ENCODE measurements at regions not wholly inside any gene's neighbourhood (a gene's known extent, or its start where the extent isn't known, plus 50 kb on each side); places are given as distances from the start of the nearest gene placed in this dataset.

GRCh38 chr2:174697255-174697654 lies 67.0 kb downstream of the CHRNA1 start:
- 2% methylated on average over 3 of the region's 3 CpGs for WGBS
- no peaks in the 10 kb centered on the region for H3K9me3 ChIP-seq (ENCODE audit: control insufficient read depth, low read length)
- ATAC-seq (peak; percentile 86 to 90), DNase-seq (peak; percentile 47 to 61 (median 60))
- no peak overlapping the region for H3K27ac ChIP-seq (ENCODE audit: low read length)
- intact Hi-C loops (cut with DNase I) = loop anchor here in 1 of 4 donors (10.0 kb wide), 1 partner anchor 232 kb away; no protein-coding TSS in a partner anchor
- no peak overlapping the region for H3K4me3 ChIP-seq (ENCODE audit: low read length)
- no peaks in the 10 kb centered on the region for H3K27me3 ChIP-seq (ENCODE audit: control insufficient read depth, insufficient read depth)
- no peaks in the 10 kb centered on the region for H3K4me1 ChIP-seq (ENCODE audit: control insufficient read depth, insufficient read depth, low read length)

- intact Hi-C loops (cut with DNase I) = loop anchor here in 3 of 4 donors (5.0 to 10.0 kb wide), 2 partner anchors 230 to 233 kb away; no protein-coding TSS in a partner anchor
- WGBS = 50% methylated on average over 2 of the region's 2 CpGs
- Histone ChIP-seq H3K9me3 (ENCODE audit: control insufficient read depth, low read length) (no peaks in the 10 kb centered on the region), H3K4me1 (ENCODE audit: control insufficient read depth, insufficient read depth, low read length) (no peaks in the 10 kb centered on the region), H3K27me3 (ENCODE audit: control insufficient read depth, insufficient read depth) (no peaks in the 10 kb centered on the region), H3K4me3 (ENCODE audit: low read length) (no peak overlapping the region), H3K27ac (ENCODE audit: low read length) (no peak overlapping the region)
- DNase-seq (no peak), ATAC-seq (no peak)
Observed at GRCh38 chr2:174694920-174695319, 69.4 kb downstream of the CHRNA1 start.

GRCh38 chr2:174694196-174694878 lies 69.9 kb downstream of the CHRNA1 start:
- H3K4me3 ChIP-seq (ENCODE audit: low read length) = no peak overlapping the region
- ATAC-seq (no peak), DNase-seq (no peak)
- intact Hi-C loops (cut with DNase I) = loop anchor here in 3 of 4 donors (5.0 to 10.0 kb wide), 2 partner anchors 230 to 232 kb away; no protein-coding TSS in a partner anchor
- WGBS = 85% methylated on average over 5 of the region's 5 CpGs
- no peaks in the 10 kb centered on the region for H3K9me3 ChIP-seq (ENCODE audit: control insufficient read depth, low read length)
- H3K4me1 ChIP-seq (ENCODE audit: control insufficient read depth, insufficient read depth, low read length) = no peaks in the 10 kb centered on the region
- H3K27ac ChIP-seq (ENCODE audit: low read length) = no peak overlapping the region
- no peaks in the 10 kb centered on the region for H3K27me3 ChIP-seq (ENCODE audit: control insufficient read depth, insufficient read depth)

GRCh38 chr2:174693344-174693743 lies 70.9 kb downstream of the CHRNA1 start:
- ATAC-seq = no peak
- Histone ChIP-seq H3K27ac (ENCODE audit: low read length) (no peak overlapping the region), H3K27me3 (ENCODE audit: control insufficient read depth, insufficient read depth) (no peaks in the 10 kb centered on the region), H3K4me3 (ENCODE audit: low read length) (no peak overlapping the region), H3K4me1 (ENCODE audit: control insufficient read depth, insufficient read depth, low read length) (no peaks in the 10 kb centered on the region), H3K9me3 (ENCODE audit: control insufficient read depth, low read length) (no peaks in the 10 kb centered on the region)
- DNase-seq = no peak
- WGBS = 92% methylated on average over 5 of the region's 5 CpGs
- intact Hi-C loops (cut with DNase I) = loop anchor here in 3 of 4 donors (5.0 to 10.0 kb wide), 2 partner anchors 229 to 231 kb away; no protein-coding TSS in a partner anchor

GRCh38 chr2:174692256-174692919 lies 71.9 kb downstream of the CHRNA1 start:
- H3K4me3 ChIP-seq (ENCODE audit: low read length) = no peak overlapping the region
- H3K27me3 ChIP-seq (ENCODE audit: control insufficient read depth, insufficient read depth) = no peaks in the 10 kb centered on the region
- 75% methylated on average over 5 of the region's 5 CpGs for WGBS
- ATAC-seq (no peak), DNase-seq (no peak)
- intact Hi-C loops (cut with DNase I) = loop anchor here in 3 of 4 donors (5.0 to 10.0 kb wide), 2 partner anchors 228 to 230 kb away; no protein-coding TSS in a partner anchor
- no peak overlapping the region for H3K27ac ChIP-seq (ENCODE audit: low read length)
- no peaks in the 10 kb centered on the region for H3K4me1 ChIP-seq (ENCODE audit: control insufficient read depth, insufficient read depth, low read length)
- H3K9me3 ChIP-seq (ENCODE audit: control insufficient read depth, low read length) = no peaks in the 10 kb centered on the region

- intact Hi-C loops (cut with DNase I) = loop anchor here in 3 of 4 donors (5.0 to 10.0 kb wide), 2 partner anchors 226 to 229 kb away; no protein-coding TSS in a partner anchor
Observed at GRCh38 chr2:174691201-174691779, 73.0 kb downstream of the CHRNA1 start.

GRCh38 chr2:174690026-174690425 lies 74.2 kb downstream of the CHRNA1 start:
- ATAC-seq (no peak), DNase-seq (no peak)
- no peak overlapping the region for H3K4me3 ChIP-seq (ENCODE audit: low read length)
- no peaks in the 10 kb centered on the region for H3K9me3 ChIP-seq (ENCODE audit: control insufficient read depth, low read length)
- WGBS = 93% methylated on average over 3 of the region's 3 CpGs
- H3K27ac ChIP-seq (ENCODE audit: low read length) = no peak overlapping the region
- no peaks in the 10 kb centered on the region for H3K27me3 ChIP-seq (ENCODE audit: control insufficient read depth, insufficient read depth)
- intact Hi-C loops (cut with DNase I) = loop anchor here in 3 of 4 donors (5.0 to 10.0 kb wide), 2 partner anchors 225 to 228 kb away; no protein-coding TSS in a partner anchor
- H3K4me1 ChIP-seq (ENCODE audit: control insufficient read depth, insufficient read depth, low read length) = no peaks in the 10 kb centered on the region

More at GRCh38 chr2:174691201-174691779, 73.0 kb downstream of the CHRNA1 start:
- H3K9me3 ChIP-seq (ENCODE audit: control insufficient read depth, low read length) = no peaks in the 10 kb centered on the region
- no peaks in the 10 kb centered on the region for H3K27me3 ChIP-seq (ENCODE audit: control insufficient read depth, insufficient read depth)
- no peak for DNase-seq
- no peak overlapping the region for H3K27ac ChIP-seq (ENCODE audit: low read length)
- peak in 1 of 2 donors; percentile 43 for ATAC-seq
- WGBS = 67% methylated on average over 4 of the region's 4 CpGs
- no peaks in the 10 kb centered on the region for H3K4me1 ChIP-seq (ENCODE audit: control insufficient read depth, insufficient read depth, low read length)
- no peak overlapping the region for H3K4me3 ChIP-seq (ENCODE audit: low read length)

GRCh38 chr2:174688079-174688478 lies 76.2 kb downstream of the CHRNA1 start:
- Histone ChIP-seq H3K27me3 (ENCODE audit: control insufficient read depth, insufficient read depth) (no peaks in the 10 kb centered on the region), H3K4me3 (ENCODE audit: low read length) (no peak overlapping the region), H3K27ac (ENCODE audit: low read length) (no peak overlapping the region), H3K4me1 (ENCODE audit: control insufficient read depth, insufficient read depth, low read length) (no peaks in the 10 kb centered on the region), H3K9me3 (ENCODE audit: control insufficient read depth, low read length) (no peaks in the 10 kb centered on the region)
- no peak for DNase-seq
- ATAC-seq = no peak
- WGBS = 35% methylated on average over 2 of the region's 2 CpGs
- intact Hi-C loops (cut with DNase I) = loop anchor here in 2 of 4 donors (5.0 to 10.0 kb wide), 3 partner anchors 83 to 221 kb away; partner anchors contain the start of gene GPR155 (in 1 of the 2)

GRCh38 chr2:174686430-174686829 lies 77.8 kb downstream of the CHRNA1 start:
- Histone ChIP-seq H3K4me1 (ENCODE audit: control insufficient read depth, insufficient read depth, low read length) (no peaks in the 10 kb centered on the region), H3K4me3 (ENCODE audit: low read length) (no peak overlapping the region), H3K27me3 (ENCODE audit: control insufficient read depth, insufficient read depth) (no peaks in the 10 kb centered on the region), H3K9me3 (ENCODE audit: control insufficient read depth, low read length) (no peaks in the 10 kb centered on the region), H3K27ac (ENCODE audit: low read length) (no peak overlapping the region)
- intact Hi-C loops (cut with DNase I) = loop anchor here in 2 of 4 donors (5.0 to 10.0 kb wide), 3 partner anchors 82 to 219 kb away; partner anchors contain the start of gene GPR155 (in 1 of the 2)
- 84% methylated on average over 1 of the region's 1 CpG for WGBS
- ATAC-seq = no peak
- DNase-seq = no peak

- no peaks in the 10 kb centered on the region for H3K9me3 ChIP-seq (ENCODE audit: control insufficient read depth, low read length)
- peak overlapping the region; percentile 20 for H3K27ac ChIP-seq (ENCODE audit: low read length)
- peak overlapping the region; percentile 99 for H3K4me3 ChIP-seq (ENCODE audit: low read length)
- WGBS = 1% methylated on average over 10 of the region's 10 CpGs
- intact Hi-C loops (cut with DNase I) = loop anchor here in 2 of 4 donors (10.0 kb wide), 2 partner anchors 79 to 199 kb away; partner anchors contain the start of gene GPR155 (in 1 of the 2)
- DNase-seq (no peak), ATAC-seq (peak; percentile 42 to 46)
- H3K4me1 ChIP-seq (ENCODE audit: control insufficient read depth, insufficient read depth, low read length) = peaks cover 3% of the 10 kb centered on the region
- no peaks in the 10 kb centered on the region for H3K27me3 ChIP-seq (ENCODE audit: control insufficient read depth, insufficient read depth)
Observed at GRCh38 chr2:174683392-174683759, 80.9 kb downstream of the CHRNA1 start.
